GM19467 (cell line): ENCODE measurements at regions not wholly inside any gene's neighbourhood (a gene's known extent, or its start where the extent isn't known, plus 50 kb on each side); places are given as distances from the start of the nearest gene placed in this dataset.
"Not testable (repeated sequence)": the region's sequence is repeated elsewhere in the genome, so short reads cannot be mapped to it uniquely, and the experiment has no call there.

ENCODE experiments used
- ATAC-seq: cut with Tn5 transposase; IDR thresholded peaks from one replicate; pipeline ENCODE4 v1.9.1; 2021; ENCODE audit warnings: mild to moderate bottlenecking, moderate library complexity; ENCODE audit not compliant: unreplicated experiment

GRCh38 chr2:190150413-190150812 lies 87.9 kb upstream of the MSTN start:
- ATAC-seq, result no peak

DNA sequence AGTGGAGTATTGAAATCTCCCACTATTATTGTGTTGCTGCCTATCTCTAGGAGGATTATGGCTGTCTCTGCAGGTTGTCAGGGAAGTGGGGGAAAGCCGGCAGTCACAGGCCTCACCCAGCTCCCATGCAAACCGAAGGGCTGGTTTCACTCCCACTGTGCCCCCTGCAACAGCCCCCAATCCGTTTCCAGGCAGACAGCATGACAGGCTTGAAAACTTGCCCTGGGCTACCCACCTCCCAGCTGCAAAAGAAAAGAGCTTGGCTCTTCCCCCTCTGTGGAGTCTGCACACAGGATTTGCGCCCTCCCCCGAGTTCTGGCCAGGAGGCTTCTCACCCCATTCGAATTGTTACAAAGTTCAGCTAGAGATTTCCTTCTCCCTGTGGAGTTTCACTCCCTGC lies 87.4 kb upstream of the MSTN start:
- no peak for ATAC-seq

DNA sequence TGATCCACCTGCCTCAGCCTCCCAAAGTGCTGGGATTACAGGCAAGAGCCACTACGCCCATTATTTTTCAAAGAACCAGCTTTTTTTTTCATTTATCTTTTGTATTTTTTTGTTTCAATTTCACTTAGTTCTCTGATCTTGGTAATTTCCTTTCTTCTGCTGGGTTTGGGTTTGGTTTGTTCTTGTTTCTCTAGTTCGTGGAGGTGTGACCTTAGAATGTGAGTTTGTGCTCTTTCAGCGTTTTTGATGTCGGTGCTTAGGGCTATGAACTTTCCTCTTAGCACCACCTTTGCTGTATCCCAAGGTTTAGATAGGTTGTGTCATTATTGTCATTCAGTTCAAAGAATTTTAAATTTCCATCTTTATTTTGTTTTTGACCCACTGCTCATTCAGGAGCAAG lies 86.7 kb upstream of the MSTN start:
- no peak for ATAC-seq

- ATAC-seq, result not testable (repeated sequence)
These were observed 83.6 kb upstream of the MSTN start for GRCh38 chr2:190146109-190146508.

- ATAC-seq, result not testable (repeated sequence)
These were observed 77.9 kb upstream of the MSTN start for GRCh38 chr2:190140474-190140873.

DNA sequence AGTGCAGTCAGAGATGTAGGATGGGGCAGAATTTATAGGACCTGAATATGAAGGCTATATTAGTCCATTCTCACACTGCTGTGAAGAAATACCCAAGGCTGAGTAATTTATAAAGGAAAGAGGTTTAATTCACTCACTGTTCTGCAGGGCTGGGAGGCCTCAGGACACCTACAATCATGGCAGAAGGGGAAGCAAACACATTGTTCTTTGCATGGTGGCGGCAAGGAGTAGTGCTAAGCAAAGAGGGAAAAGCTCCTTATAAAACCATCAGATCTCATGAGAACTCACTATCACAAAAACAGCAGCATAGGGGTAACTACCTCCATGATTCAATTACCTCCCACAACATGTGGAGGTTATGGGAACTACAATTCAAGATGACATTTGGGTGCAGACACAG lies 76.8 kb upstream of the MSTN start:
- no peak for ATAC-seq

GRCh38 chr2:190138032-190138431 lies 75.5 kb upstream of the MSTN start:
- no peak for ATAC-seq

DNA sequence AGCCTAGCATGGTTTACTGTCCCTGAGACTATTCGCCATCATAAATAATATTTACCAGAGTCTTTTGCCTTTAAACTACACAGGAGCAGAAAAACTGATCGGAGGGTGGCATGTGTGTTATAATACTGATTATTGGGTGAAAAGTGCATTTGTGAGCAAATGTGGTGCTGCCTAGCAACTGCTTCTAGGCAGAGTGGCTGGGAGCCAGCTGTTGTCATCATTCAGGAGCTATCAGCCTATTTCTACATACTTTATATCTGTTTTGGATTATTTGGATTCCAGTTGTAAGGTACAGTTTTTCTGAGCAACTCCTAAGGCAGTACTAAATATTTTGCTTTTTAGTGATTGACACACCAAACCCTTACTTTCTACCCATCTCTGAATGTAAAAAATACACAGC lies 75.0 kb upstream of the MSTN start:
- ATAC-seq, result no peak

- ATAC-seq, result no peak
These were observed 74.3 kb upstream of the MSTN start for GRCh38 chr2:190136825-190137224.

- no peak for ATAC-seq
These were observed 73.7 kb upstream of the MSTN start for GRCh38 chr2:190136259-190136658.

- no peak for ATAC-seq
These were observed 67.1 kb upstream of the MSTN start for GRCh38 chr2:190129421-190130199.

GRCh38 chr2:190127651-190128050 lies 65.1 kb upstream of the MSTN start:
- ATAC-seq, result no peak

GRCh38 chr2:190126798-190127197 lies 64.3 kb upstream of the MSTN start:
- ATAC-seq, result no peak

- ATAC-seq, result no peak
These were observed 61.4 kb upstream of the MSTN start for GRCh38 chr2:190123956-190124355.

- ATAC-seq, result peak; percentile 64
These were observed 59.4 kb upstream of the MSTN start for GRCh38 chr2:190121971-190122370.

DNA sequence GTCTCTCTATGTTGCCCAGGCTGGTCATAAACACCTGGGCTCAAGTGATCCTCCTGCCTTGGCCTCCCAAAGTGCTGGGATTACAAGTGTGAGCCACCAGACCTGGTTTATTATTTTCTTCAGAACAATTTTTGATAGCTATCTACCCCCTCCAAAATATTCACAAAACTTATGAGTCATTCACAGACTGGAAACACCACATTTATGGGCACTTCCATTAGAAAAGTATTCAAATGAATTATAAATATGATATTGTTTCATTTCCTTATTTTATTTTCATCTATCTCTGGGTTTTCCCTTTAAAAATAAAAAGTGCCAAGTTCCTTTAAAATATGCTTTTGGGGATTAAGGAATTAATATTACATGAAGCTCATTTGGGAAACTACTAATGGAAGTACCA lies 58.8 kb upstream of the MSTN start:
- no peak for ATAC-seq

- ATAC-seq, result no peak
These were observed 57.5 kb upstream of the MSTN start for GRCh38 chr2:190119923-190120590.

DNA sequence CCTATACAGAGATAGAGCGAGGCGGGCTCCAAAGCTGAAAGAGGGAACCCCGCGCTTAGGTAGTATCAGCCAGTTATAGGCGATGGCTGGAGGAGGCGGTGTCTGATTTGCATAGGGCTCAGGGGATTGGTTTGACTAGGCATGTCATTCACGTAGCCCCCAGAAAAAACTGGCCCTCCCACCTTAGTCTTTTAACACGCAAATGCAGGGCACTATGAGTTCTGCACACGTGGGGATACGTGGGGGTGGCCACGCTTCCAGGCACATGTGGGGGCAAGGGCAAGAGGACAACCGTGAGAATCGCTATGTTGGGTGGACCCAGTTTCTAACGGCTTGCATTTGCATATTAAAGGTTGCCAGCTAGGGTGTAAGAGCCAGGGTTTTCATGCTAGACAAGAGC lies 56.7 kb upstream of the MSTN start:
- ATAC-seq, result no peak

DNA sequence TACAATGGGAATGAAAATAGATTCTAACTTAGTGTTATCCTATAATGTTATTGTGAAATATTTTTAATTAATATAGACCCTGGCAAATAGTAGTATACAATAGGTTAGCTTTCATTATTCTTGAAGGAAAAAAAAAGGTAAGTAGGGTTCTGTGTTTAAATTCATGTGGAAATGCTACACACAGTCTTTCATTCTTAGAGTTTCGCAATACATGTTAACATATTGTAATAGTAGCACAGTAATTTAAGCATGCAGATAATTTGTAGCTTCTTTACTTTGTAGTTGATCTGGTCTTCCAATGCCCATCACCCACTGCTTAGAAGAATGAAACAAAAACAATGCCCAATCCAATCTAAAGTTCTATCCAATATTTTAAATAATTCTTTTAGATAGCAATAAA lies 54.8 kb upstream of the MSTN start:
- ATAC-seq, result no peak

- no peak for ATAC-seq
These were observed 50.5 kb upstream of the MSTN start for GRCh38 chr2:190113000-190113399.
